ENCODE measurements at regions not wholly inside any gene's neighbourhood (a gene's known extent, or its start where the extent isn't known, plus 50 kb on each side); places are given as distances from the start of the nearest gene placed in this dataset.
"Not testable (repeated sequence)": the region's sequence is repeated elsewhere in the genome, so short reads cannot be mapped to it uniquely, and the experiment has no call there.

GRCh38 chr2:66153941-66154340 lies 281.0 kb upstream of the MEIS1 start:
- no peak for DNase-seq (ENCODE audit: low spot score)
- POLR2A ChIA-PET, result no interaction called here
- TF ChIP-seq ZNF317 (CRISPR knock-in tag; IDR thresholded peaks at IDR 0.05; ENCODE audit: borderline replicate concordance, low read depth), result peak; percentile 62; the same call in 1 of the 2 replicates
- no peak for TF ChIP-seq NR2C2 (CRISPR knock-in tag; IDR thresholded peaks at IDR 0.05)
- Mint-ChIP-seq H3K4me1 (no peaks in the 10 kb centered on the region), H3K36me3 (peaks cover 33% of the 10 kb centered on the region), H3K27me3 (ENCODE audit: low read depth) (no peaks in the 10 kb centered on the region), H3K4me3 (no peak overlapping the region), H3K27ac (no peak overlapping the region), H3K9me3 (peaks cover 51% of the 10 kb centered on the region)
- CTCF ChIA-PET, result no interaction called here
- no peak for ATAC-seq

- peaks cover 32% of the 10 kb centered on the region for H3K36me3 Mint-ChIP-seq
- TF ChIP-seq ZBTB43 (CRISPR knock-in tag; IDR thresholded peaks at IDR 0.05), result no peak
- TF ChIP-seq, protein P1, sequence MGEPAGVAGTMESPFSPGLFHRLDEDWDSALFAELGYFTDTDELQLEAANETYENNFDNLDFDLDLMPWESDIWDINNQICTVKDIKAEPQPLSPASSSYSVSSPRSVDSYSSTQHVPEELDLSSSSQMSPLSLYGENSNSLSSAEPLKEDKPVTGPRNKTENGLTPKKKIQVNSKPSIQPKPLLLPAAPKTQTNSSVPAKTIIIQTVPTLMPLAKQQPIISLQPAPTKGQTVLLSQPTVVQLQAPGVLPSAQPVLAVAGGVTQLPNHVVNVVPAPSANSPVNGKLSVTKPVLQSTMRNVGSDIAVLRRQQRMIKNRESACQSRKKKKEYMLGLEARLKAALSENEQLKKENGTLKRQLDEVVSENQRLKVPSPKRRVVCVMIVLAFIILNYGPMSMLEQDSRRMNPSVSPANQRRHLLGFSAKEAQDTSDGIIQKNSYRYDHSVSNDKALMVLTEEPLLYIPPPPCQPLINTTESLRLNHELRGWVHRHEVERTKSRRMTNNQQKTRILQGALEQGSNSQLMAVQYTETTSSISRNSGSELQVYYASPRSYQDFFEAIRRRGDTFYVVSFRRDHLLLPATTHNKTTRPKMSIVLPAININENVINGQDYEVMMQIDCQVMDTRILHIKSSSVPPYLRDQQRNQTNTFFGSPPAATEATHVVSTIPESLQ (CRISPR knock-in tag; IDR thresholded peaks at IDR 0.05), result no peak
- no peak for TF ChIP-seq TEAD4 (CRISPR knock-in tag; IDR thresholded peaks at IDR 0.05)
- no peak for TF ChIP-seq MYBL2 (CRISPR knock-in tag; IDR thresholded peaks at IDR 0.05)
- no peak for TF ChIP-seq SMAD4 (CRISPR knock-in tag; IDR thresholded peaks at IDR 0.05)
- no peak for TF ChIP-seq KAT7 (CRISPR knock-in tag; IDR thresholded peaks at IDR 0.05; ENCODE audit: borderline replicate concordance)
- TF ChIP-seq RELA (CRISPR knock-in tag; IDR thresholded peaks at IDR 0.05; ENCODE audit: borderline replicate concordance), result no peak
- TF ChIP-seq FOXP1 (CRISPR knock-in tag; IDR thresholded peaks at IDR 0.05; ENCODE audit: borderline replicate concordance), result no peak
- TF ChIP-seq ZNF425 (CRISPR knock-in tag; conservative IDR thresholded peaks at IDR 0.05), result no peak
- no peak for TF ChIP-seq NFE2L1 (CRISPR knock-in tag; IDR thresholded peaks at IDR 0.05)
- no peak for TF ChIP-seq USF2 (CRISPR knock-in tag; IDR thresholded peaks at IDR 0.05)
- no peak for TF ChIP-seq IRF2 (CRISPR knock-in tag; IDR thresholded peaks at IDR 0.05; ENCODE audit: borderline replicate concordance, low read depth)
- H3K4me1 Mint-ChIP-seq, result no peaks in the 10 kb centered on the region
- peaks cover 40% of the 10 kb centered on the region for H3K9me3 Mint-ChIP-seq
- H3K27me3 Mint-ChIP-seq (ENCODE audit: low read depth), result peaks cover 7% of the 10 kb centered on the region; the same call in 1 of the 2 replicates
- ATAC-seq (no peak), DNase-seq (ENCODE audit: low spot score) (no peak)
- POLR2A ChIA-PET, result no interaction called here
- no peak overlapping the region for H3K27ac Mint-ChIP-seq
- CTCF ChIA-PET, result no interaction called here
- H3K4me3 Mint-ChIP-seq, result no peak overlapping the region
Measured at GRCh38 chr2:66145490-66145889, 289.4 kb upstream of the MEIS1 start.

DNA sequence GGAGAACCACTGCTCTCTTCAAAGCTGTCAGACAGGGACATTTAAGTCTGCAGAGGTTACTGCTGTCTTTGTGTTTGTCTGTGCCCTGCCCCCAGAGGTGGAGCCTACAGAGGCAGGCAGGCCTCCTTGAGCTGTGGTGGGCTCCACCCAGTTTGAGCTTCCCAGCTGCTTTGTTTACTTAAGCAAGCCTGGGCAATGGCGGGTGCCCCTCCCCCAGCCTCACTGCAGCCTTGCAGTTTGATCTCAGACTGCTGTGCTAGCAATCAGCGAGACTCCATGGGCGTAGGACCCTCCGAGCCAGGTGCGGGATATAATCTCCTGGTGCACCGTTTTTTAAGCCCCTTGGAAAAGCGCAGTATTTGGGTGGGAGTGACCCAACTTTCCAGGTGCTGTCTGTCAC lies 290.6 kb upstream of the MEIS1 start:
- Mint-ChIP-seq H3K36me3 (peaks cover 25% of the 10 kb centered on the region), H3K9me3 (peaks cover 32% of the 10 kb centered on the region)
- H3K4me3 Mint-ChIP-seq; CTCF ChIA-PET; POLR2A ChIA-PET; H3K27me3 Mint-ChIP-seq (ENCODE audit: low read depth); ATAC-seq; DNase-seq (ENCODE audit: low spot score); H3K4me1 Mint-ChIP-seq; H3K27ac Mint-ChIP-seq: not testable (repeated sequence)

All from WTC11 (cell line).